Stimulated activated naive CD8-positive, alpha-beta T cell treated with anti-CD3 and anti-CD28 coated beads, Interleukin-15, amount 100 ng/mL, for 72 hours (primary cell): ENCODE measurements at regions not wholly inside any gene's neighbourhood (a gene's known extent, or its start where the extent isn't known, plus 50 kb on each side); places are given as distances from the start of the nearest gene placed in this dataset.
"Not testable (repeated sequence)": the region's sequence is repeated elsewhere in the genome, so short reads cannot be mapped to it uniquely, and the experiment has no call there.

ENCODE experiments used
- ATAC-seq: fragments of 150-1000 bp; cut with Tn5 transposase; 2 replicates; pipeline ENCODE4 v1.10.0; 2021; ENCODE audit warnings: mild to moderate bottlenecking, moderate library complexity
- DNase-seq, 2 donors: peaks; one replicate each; pipeline ENCODE4 v3.0.0; 2021 to 2022
- H3K27ac Mint-ChIP-seq, 2 donors: one replicate each; pipeline ENCODE4 v1.8.0; 2022; ENCODE audit warnings: mild to moderate bottlenecking in 2 of 2, mixed read lengths in 2 of 2, moderate library complexity in 2 of 2
- H3K27me3 Mint-ChIP-seq: one replicate; pipeline ENCODE4 v1.8.0; 2022; ENCODE audit warnings: mixed read lengths
- H3K4me1 Mint-ChIP-seq: one replicate; pipeline ENCODE4 v1.8.0; 2022; ENCODE audit warnings: mild to moderate bottlenecking, mixed read lengths
- H3K4me3 Mint-ChIP-seq, 2 donors: one replicate each; pipeline ENCODE4 v1.8.0; 2022; ENCODE audit warnings: mild to moderate bottlenecking in 2 of 2, mixed read lengths in 2 of 2, moderate library complexity in 1 of 2
- H3K9me3 Mint-ChIP-seq, 2 donors: one replicate each; pipeline ENCODE4 v1.8.0; 2022; ENCODE audit warnings: mixed read lengths in 2 of 2

GRCh38 chr10:18830277-18830676, 171.0 kb downstream of the ARL5B start:
- no peaks in the 10 kb centered on the region for H3K27me3 Mint-ChIP-seq
- no peak overlapping the region for H3K27ac Mint-ChIP-seq

GRCh38 chr10:18856623-18857022, 192.0 kb upstream of the MALRD1 start:
- not testable (repeated sequence) for H3K9me3 Mint-ChIP-seq, H3K4me3 Mint-ChIP-seq, H3K4me1 Mint-ChIP-seq, ATAC-seq, H3K27me3 Mint-ChIP-seq, DNase-seq
- peak overlapping the region in 1 of 2 donors; percentile 12 for H3K27ac Mint-ChIP-seq

More at GRCh38 chr10:18830277-18830676, 171.0 kb downstream of the ARL5B start:
- Mint-ChIP-seq H3K4me1 (no peaks in the 10 kb centered on the region), H3K9me3 (peaks cover 2% of the 10 kb centered on the region in 2 donors), H3K4me3 (no peak overlapping the region)
- DNase-seq (no peak), ATAC-seq (no peak)

GRCh38 chr10:18859659-18860058, 188.9 kb upstream of the MALRD1 start:
- DNase-seq (no peak), ATAC-seq (no peak)
- no peaks in the 10 kb centered on the region for H3K27me3 Mint-ChIP-seq
- no peak overlapping the region for H3K27ac Mint-ChIP-seq
- H3K4me1 Mint-ChIP-seq: no peaks in the 10 kb centered on the region
- no peak overlapping the region for H3K4me3 Mint-ChIP-seq
- H3K9me3 Mint-ChIP-seq: peaks cover 9 to 10% of the 10 kb centered on the region in 2 donors

- H3K4me1 Mint-ChIP-seq: no peaks in the 10 kb centered on the region
- no peak for DNase-seq
- ATAC-seq: no peak
- no peak overlapping the region for H3K4me3 Mint-ChIP-seq
- no peaks in the 10 kb centered on the region for H3K27me3 Mint-ChIP-seq
- no peak overlapping the region for H3K27ac Mint-ChIP-seq
- H3K9me3 Mint-ChIP-seq: peaks cover 9 to 10% of the 10 kb centered on the region in 2 donors
Measured at GRCh38 chr10:18860186-18860585, 188.4 kb upstream of the MALRD1 start.

- H3K9me3 Mint-ChIP-seq: peaks cover 9 to 10% of the 10 kb centered on the region in 2 donors
- no peaks in the 10 kb centered on the region for H3K27me3 Mint-ChIP-seq
- no peak overlapping the region for H3K27ac Mint-ChIP-seq
- no peaks in the 10 kb centered on the region for H3K4me1 Mint-ChIP-seq
- DNase-seq: no peak
- ATAC-seq: no peak
- H3K4me3 Mint-ChIP-seq: no peak overlapping the region
Measured at GRCh38 chr10:18860631-18861240, 187.9 kb upstream of the MALRD1 start.

- ATAC-seq: no peak
Measured at GRCh38 chr10:18861382-18861781, 187.2 kb upstream of the MALRD1 start.

GRCh38 chr10:18866852-18867251, 181.7 kb upstream of the MALRD1 start:
- no peak overlapping the region for H3K27ac Mint-ChIP-seq
- no peaks in the 10 kb centered on the region for H3K27me3 Mint-ChIP-seq
- DNase-seq (no peak), ATAC-seq (no peak)
- no peaks in the 10 kb centered on the region for H3K4me1 Mint-ChIP-seq
- H3K9me3 Mint-ChIP-seq: peaks cover 17 to 23% of the 10 kb centered on the region in 2 donors
- no peak overlapping the region for H3K4me3 Mint-ChIP-seq

More at GRCh38 chr10:18861382-18861781, 187.2 kb upstream of the MALRD1 start:
- Mint-ChIP-seq H3K4me3 (no peak overlapping the region), H3K27ac (no peak overlapping the region), H3K4me1 (no peaks in the 10 kb centered on the region), H3K9me3 (peaks cover 8 to 9% of the 10 kb centered on the region in 2 donors), H3K27me3 (no peaks in the 10 kb centered on the region)
- no peak for DNase-seq

GRCh38 chr10:18868919-18869318, 179.7 kb upstream of the MALRD1 start:
- peaks cover 14 to 19% of the 10 kb centered on the region in 2 donors for H3K9me3 Mint-ChIP-seq

GRCh38 chr10:18875477-18875876, 173.1 kb upstream of the MALRD1 start:
- no peak overlapping the region for H3K27ac Mint-ChIP-seq
- DNase-seq: no peak
- H3K27me3 Mint-ChIP-seq: no peaks in the 10 kb centered on the region
- no peak for ATAC-seq
- H3K4me3 Mint-ChIP-seq: no peak overlapping the region
- peaks cover 9 to 10% of the 10 kb centered on the region in 2 donors for H3K9me3 Mint-ChIP-seq
- H3K4me1 Mint-ChIP-seq: no peaks in the 10 kb centered on the region

More at GRCh38 chr10:18868919-18869318, 179.7 kb upstream of the MALRD1 start:
- Mint-ChIP-seq H3K4me1 (no peaks in the 10 kb centered on the region), H3K4me3 (no peak overlapping the region), H3K27me3 (no peaks in the 10 kb centered on the region), H3K27ac (no peak overlapping the region)
- DNase-seq (no peak), ATAC-seq (no peak)

- DNase-seq: no peak
Measured at GRCh38 chr10:18879284-18879683, 169.3 kb upstream of the MALRD1 start.

GRCh38 chr10:18880530-18880929, 168.1 kb upstream of the MALRD1 start:
- Mint-ChIP-seq H3K4me1 (no peaks in the 10 kb centered on the region), H3K27ac (no peak overlapping the region), H3K9me3 (no peaks in the 10 kb centered on the region), H3K27me3 (no peaks in the 10 kb centered on the region), H3K4me3 (no peak overlapping the region)
- DNase-seq (no peak), ATAC-seq (no peak)

More at GRCh38 chr10:18879284-18879683, 169.3 kb upstream of the MALRD1 start:
- ATAC-seq: no peak
- Mint-ChIP-seq H3K27me3 (no peaks in the 10 kb centered on the region), H3K27ac (no peak overlapping the region), H3K4me3 (no peak overlapping the region), H3K9me3 (no peaks in the 10 kb centered on the region), H3K4me1 (no peaks in the 10 kb centered on the region)

- no peaks in the 10 kb centered on the region for H3K27me3 Mint-ChIP-seq
Measured at GRCh38 chr10:18886102-18886501, 162.5 kb upstream of the MALRD1 start.

GRCh38 chr10:18906636-18907035, 142.0 kb upstream of the MALRD1 start:
- no peak for DNase-seq

More at GRCh38 chr10:18886102-18886501, 162.5 kb upstream of the MALRD1 start:
- Mint-ChIP-seq H3K4me3 (no peak overlapping the region), H3K4me1 (no peaks in the 10 kb centered on the region), H3K9me3 (no peaks in the 10 kb centered on the region), H3K27ac (no peak overlapping the region)
- ATAC-seq (no peak), DNase-seq (no peak)

GRCh38 chr10:18917431-18917830, 131.2 kb upstream of the MALRD1 start:
- not testable (repeated sequence) for H3K27me3 Mint-ChIP-seq, H3K27ac Mint-ChIP-seq, DNase-seq, ATAC-seq, H3K9me3 Mint-ChIP-seq, H3K4me1 Mint-ChIP-seq, H3K4me3 Mint-ChIP-seq

More at GRCh38 chr10:18906636-18907035, 142.0 kb upstream of the MALRD1 start:
- Mint-ChIP-seq H3K4me1 (no peaks in the 10 kb centered on the region), H3K27ac (no peak overlapping the region), H3K4me3 (no peak overlapping the region), H3K27me3 (no peaks in the 10 kb centered on the region), H3K9me3 (peaks cover 7 to 15% of the 10 kb centered on the region in 2 donors)
- no peak for ATAC-seq

- no peak for ATAC-seq
- DNase-seq: no peak
- no peaks in the 10 kb centered on the region for H3K4me1 Mint-ChIP-seq
Measured at GRCh38 chr10:18918532-18918931, 130.1 kb upstream of the MALRD1 start.

GRCh38 chr10:18949391-18949790, 99.2 kb upstream of the MALRD1 start:
- H3K9me3 Mint-ChIP-seq: peaks cover 0 to 15% of the 10 kb centered on the region in 2 donors
- H3K4me3 Mint-ChIP-seq: no peak overlapping the region
- H3K27ac Mint-ChIP-seq: no peak overlapping the region
- no peaks in the 10 kb centered on the region for H3K27me3 Mint-ChIP-seq
- no peak for DNase-seq
- H3K4me1 Mint-ChIP-seq: no peaks in the 10 kb centered on the region
- no peak for ATAC-seq

More at GRCh38 chr10:18918532-18918931, 130.1 kb upstream of the MALRD1 start:
- Mint-ChIP-seq H3K27me3 (no peaks in the 10 kb centered on the region), H3K27ac (no peak overlapping the region), H3K4me3 (no peak overlapping the region), H3K9me3 (peaks cover 0 to 7% of the 10 kb centered on the region in 2 donors)
